Fibroblast of lung (primary cell): ENCODE measurements at regions not wholly inside any gene's neighbourhood (a gene's known extent, or its start where the extent isn't known, plus 50 kb on each side); places are given as distances from the start of the nearest gene placed in this dataset.

Experiments
- DNase-seq, 2 donors: peaks; one replicate each; pipeline versions ENCODE4 v3.0.0 to v3.0.0-alpha.2; 2010; ENCODE audit warnings: low read depth in 2 of 2
- H2AFZ ChIP-seq: 2 replicates; pipeline ENCODE4 v1.5.1; 2012; ENCODE audit warnings: low read length, control low read depth, inconsistent platforms
- H3K27ac ChIP-seq: 2 replicates; pipeline ENCODE4 v1.5.1; 2011; ENCODE audit warnings: low read length, control low read depth; ENCODE audit not compliant: insufficient read depth
- H3K27me3 ChIP-seq: 2 replicates; pipeline ENCODE4 v1.5.1; 2011; ENCODE audit warnings: mild to moderate bottlenecking, low read length; ENCODE audit not compliant: control insufficient read depth, insufficient read depth
- H3K36me3 ChIP-seq: 2 replicates; pipeline ENCODE4 v1.5.1; 2011; ENCODE audit warnings: low read length; ENCODE audit not compliant: control insufficient read depth, insufficient read depth
- H3K4me1 ChIP-seq: 2 replicates; pipeline ENCODE4 v1.5.1; 2011; ENCODE audit warnings: low read length; ENCODE audit not compliant: control insufficient read depth, insufficient read depth; ENCODE audit errors: extremely low read depth
- H3K4me2 ChIP-seq: 2 replicates; pipeline ENCODE4 v1.5.1; 2011; ENCODE audit warnings: low read length, control low read depth; ENCODE audit not compliant: insufficient read depth; ENCODE audit errors: extremely low read depth
- H3K4me3 ChIP-seq, 4 experiments: fragments of 200-600 bp in 1 of 4; sonication (generic) in 1 of 4; replicated peaks in 1 of 4; 2 replicates each; pipeline ENCODE4 v1.5.1; 2011 to 2016; ENCODE audit warnings: low read length in 4 of 4, low read depth in 3 of 4, mild to moderate bottlenecking in 3 of 4, control low read depth in 2 of 4, inconsistent platforms in 1 of 4, mixed read lengths in 1 of 4; ENCODE audit not compliant: insufficient read depth in 1 of 4; ENCODE audit errors: control extremely low read depth in 1 of 4
- H3K79me2 ChIP-seq: 2 replicates; pipeline ENCODE4 v1.5.1; 2012; ENCODE audit warnings: mild to moderate bottlenecking, low read length, inconsistent platforms; ENCODE audit not compliant: control insufficient read depth, insufficient read depth
- H3K9ac ChIP-seq: 2 replicates; pipeline ENCODE4 v1.5.1; 2011; ENCODE audit warnings: mild to moderate bottlenecking, low read length, control low read depth; ENCODE audit not compliant: insufficient read depth
- H3K9me3 ChIP-seq: 2 replicates; pipeline ENCODE4 v1.5.1; 2012; ENCODE audit warnings: low read depth, low read length; ENCODE audit not compliant: control insufficient read depth, insufficient read depth
- H4K20me1 ChIP-seq: 2 replicates; pipeline ENCODE4 v1.5.1; 2011; ENCODE audit warnings: low read length; ENCODE audit not compliant: control insufficient read depth, insufficient read depth; ENCODE audit errors: extremely low read depth
- EZH2 ChIP-seq: IDR thresholded peaks from 2 replicates; pipeline ENCODE4 v1.5.1; 2012; ENCODE audit warnings: low read length, control low read depth, mild to moderate bottlenecking; ENCODE audit errors: missing control alignments
- TF ChIP-seq, protein P1 (sequence below), 2 donors: IDR thresholded peaks in 1 of 2; conservative IDR thresholded peaks in 1 of 2; 1 replicate in 1 of 2; 2 replicates in 1 of 2; pipeline ENCODE4 v1.5.1; 2011 to 2012; ENCODE audit warnings: low read length in 2 of 2, control low read depth in 1 of 2, inconsistent platforms in 1 of 2, low read depth in 1 of 2, mild to moderate bottlenecking in 1 of 2

DNA sequence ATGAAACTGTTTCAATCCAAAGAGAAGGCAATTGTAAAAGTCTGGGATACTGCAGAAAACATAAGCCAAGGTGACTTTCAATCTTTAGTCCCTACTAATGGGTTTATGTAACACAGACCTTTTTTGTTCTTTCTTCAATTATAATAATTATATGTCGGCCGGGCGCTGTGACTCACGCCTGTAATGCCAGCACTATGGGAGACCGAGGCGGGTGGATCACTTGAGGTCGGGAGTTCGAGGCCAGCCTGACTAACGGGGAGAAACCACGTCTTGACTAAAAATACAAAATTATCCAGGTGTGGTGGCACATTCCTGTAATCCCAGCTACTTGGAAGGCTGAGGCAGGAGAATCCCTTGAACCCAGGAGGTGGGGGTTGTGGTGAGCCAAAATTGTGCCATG lies 489.8 kb upstream of the CTSO start:
- Histone ChIP-seq H3K36me3 (no peaks in the 10 kb centered on the region), H3K27me3 (no peaks in the 10 kb centered on the region), H3K4me3 (no peak overlapping the region), H4K20me1 (no peaks in the 10 kb centered on the region), H3K9me3 (no peaks in the 10 kb centered on the region), H3K79me2 (no peaks in the 10 kb centered on the region), H3K4me2 (no peak overlapping the region), H3K4me1 (no peaks in the 10 kb centered on the region), H3K9ac (no peak overlapping the region), H3K27ac (no peak overlapping the region), H2AFZ (no peak overlapping the region)
- no peak for TF ChIP-seq EZH2
- TF ChIP-seq, protein P1, sequence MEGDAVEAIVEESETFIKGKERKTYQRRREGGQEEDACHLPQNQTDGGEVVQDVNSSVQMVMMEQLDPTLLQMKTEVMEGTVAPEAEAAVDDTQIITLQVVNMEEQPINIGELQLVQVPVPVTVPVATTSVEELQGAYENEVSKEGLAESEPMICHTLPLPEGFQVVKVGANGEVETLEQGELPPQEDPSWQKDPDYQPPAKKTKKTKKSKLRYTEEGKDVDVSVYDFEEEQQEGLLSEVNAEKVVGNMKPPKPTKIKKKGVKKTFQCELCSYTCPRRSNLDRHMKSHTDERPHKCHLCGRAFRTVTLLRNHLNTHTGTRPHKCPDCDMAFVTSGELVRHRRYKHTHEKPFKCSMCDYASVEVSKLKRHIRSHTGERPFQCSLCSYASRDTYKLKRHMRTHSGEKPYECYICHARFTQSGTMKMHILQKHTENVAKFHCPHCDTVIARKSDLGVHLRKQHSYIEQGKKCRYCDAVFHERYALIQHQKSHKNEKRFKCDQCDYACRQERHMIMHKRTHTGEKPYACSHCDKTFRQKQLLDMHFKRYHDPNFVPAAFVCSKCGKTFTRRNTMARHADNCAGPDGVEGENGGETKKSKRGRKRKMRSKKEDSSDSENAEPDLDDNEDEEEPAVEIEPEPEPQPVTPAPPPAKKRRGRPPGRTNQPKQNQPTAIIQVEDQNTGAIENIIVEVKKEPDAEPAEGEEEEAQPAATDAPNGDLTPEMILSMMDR (conservative IDR thresholded peaks at IDR 0.05 in 1 of 2, IDR thresholded peaks at IDR 0.05 in 1 of 2; ENCODE audit: low read depth in 1 of 2, low read length in 2 of 2) = no peak
- DNase-seq = no peak

DNA sequence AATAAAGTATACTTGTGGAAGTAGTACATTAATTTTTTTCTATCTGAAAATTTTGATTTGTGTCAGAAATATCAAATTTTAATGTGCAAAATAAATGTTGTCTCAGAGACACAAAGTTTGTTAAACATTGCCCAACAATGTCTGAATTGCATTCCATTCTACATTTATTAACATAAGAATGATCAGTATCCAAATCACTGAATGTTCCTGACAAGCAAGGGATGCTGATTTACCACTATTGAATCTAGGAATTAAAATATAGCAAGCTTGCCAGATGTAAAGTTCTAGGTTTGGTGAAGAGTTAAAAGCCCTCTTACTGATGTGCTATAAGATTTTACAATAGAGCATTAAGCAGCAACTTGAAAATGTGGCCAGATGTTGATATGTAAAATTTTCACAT lies 489.2 kb upstream of the CTSO start:
- DNase-seq = peak in 1 of 2 donors; percentile 23
- no peaks in the 10 kb centered on the region for H4K20me1 ChIP-seq
- H3K9ac ChIP-seq = no peak overlapping the region
- no peak overlapping the region for H3K27ac ChIP-seq
- no peaks in the 10 kb centered on the region for H3K9me3 ChIP-seq
- H3K4me1 ChIP-seq = no peaks in the 10 kb centered on the region
- no peak overlapping the region for H3K4me3 ChIP-seq
- TF ChIP-seq, protein P1 (conservative IDR thresholded peaks at IDR 0.05 in 1 of 2, IDR thresholded peaks at IDR 0.05 in 1 of 2; ENCODE audit: low read depth in 1 of 2, low read length in 2 of 2) = no peak
- TF ChIP-seq EZH2 = no peak
- H3K36me3 ChIP-seq = no peaks in the 10 kb centered on the region
- no peak overlapping the region for H3K4me2 ChIP-seq
- no peaks in the 10 kb centered on the region for H3K79me2 ChIP-seq
- no peaks in the 10 kb centered on the region for H3K27me3 ChIP-seq
- H2AFZ ChIP-seq = no peak overlapping the region

DNA sequence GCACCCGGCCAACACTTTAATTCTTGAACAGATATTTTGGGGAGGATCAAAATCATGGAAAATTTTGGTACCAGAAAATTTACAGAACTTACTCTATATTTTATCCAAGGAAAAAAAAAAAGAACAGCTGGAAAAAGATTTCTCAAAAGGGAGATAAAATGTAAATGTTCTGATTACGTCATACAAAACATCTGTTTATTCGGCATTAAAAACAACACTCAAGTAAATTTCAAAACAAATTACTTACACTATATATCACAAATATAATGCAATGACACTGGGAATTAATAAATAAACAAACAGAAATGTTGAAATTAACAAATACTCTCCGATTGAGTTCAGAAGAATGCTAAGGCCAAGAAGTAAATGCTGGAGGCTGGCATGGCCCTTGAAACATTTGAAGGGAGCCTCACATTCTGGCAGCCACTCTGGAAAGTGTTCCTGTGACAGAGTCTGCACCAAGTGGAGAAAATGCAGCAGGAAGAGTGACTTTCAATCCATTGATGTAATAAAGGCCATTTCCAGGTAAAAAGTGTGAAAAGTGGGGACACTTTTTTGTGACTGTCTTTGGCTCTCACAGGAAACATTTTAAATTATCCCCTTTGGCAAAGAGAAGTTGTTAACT lies 486.0 kb upstream of the CTSO start:
- Histone ChIP-seq H2AFZ (peak overlapping the region; percentile 18), H3K9ac (no peak overlapping the region), H4K20me1 (no peaks in the 10 kb centered on the region), H3K4me2 (no peak overlapping the region), H3K4me1 (no peaks in the 10 kb centered on the region), H3K27ac (no peak overlapping the region), H3K9me3 (no peaks in the 10 kb centered on the region), H3K36me3 (no peaks in the 10 kb centered on the region), H3K4me3 (no peak overlapping the region), H3K27me3 (no peaks in the 10 kb centered on the region), H3K79me2 (no peaks in the 10 kb centered on the region)
- DNase-seq = peak in 1 of 2 donors; percentile 1
- TF ChIP-seq, protein P1 (conservative IDR thresholded peaks at IDR 0.05 in 1 of 2, IDR thresholded peaks at IDR 0.05 in 1 of 2; ENCODE audit: low read depth in 1 of 2, low read length in 2 of 2) = no peak
